Hippocampal formation (tissue), 2 donors: ENCODE measurements at regions not wholly inside any gene's neighbourhood (a gene's known extent, or its start where the extent isn't known, plus 50 kb on each side); places are given as distances from the start of the nearest gene placed in this dataset.
"Not testable (repeated sequence)": the region's sequence is repeated elsewhere in the genome, so short reads cannot be mapped to it uniquely, and the experiment has no call there.

Experiments used
- DNase-seq, 2 donors: peaks; one replicate each; lab custom pipeline; 2025; lab: John Stamatoyannopoulos, UW

GRCh38 chr5:87754009-87754757, 341.5 kb upstream of the CCNH start:
- peak in 1 of 2 donors; percentile 53 for DNase-seq

- DNase-seq: no peak
Observed at GRCh38 chr5:87752362-87752761, 339.6 kb upstream of the CCNH start.

GRCh38 chr5:87751824-87752223, 339.1 kb upstream of the CCNH start:
- DNase-seq: peak; percentile 43 to 64

- DNase-seq: no peak
Observed at GRCh38 chr5:87746891-87747377, 334.2 kb upstream of the CCNH start.

- DNase-seq: no peak
Observed at GRCh38 chr5:87746341-87746740, 333.6 kb upstream of the CCNH start.

GRCh38 chr5:87741881-87742280, 329.2 kb upstream of the CCNH start:
- DNase-seq: no peak

- no peak for DNase-seq
Observed at GRCh38 chr5:87735923-87736322, 323.2 kb upstream of the CCNH start.

GRCh38 chr5:87733897-87734296, 321.2 kb upstream of the CCNH start:
- no peak for DNase-seq

- DNase-seq: no peak
Observed at GRCh38 chr5:87732875-87733768, 320.4 kb upstream of the CCNH start.

GRCh38 chr5:87729781-87730180, 317.1 kb upstream of the CCNH start:
- DNase-seq: no peak

- DNase-seq: no peak
Observed at GRCh38 chr5:87722286-87722685, 309.6 kb upstream of the CCNH start.

- DNase-seq: not testable (repeated sequence)
Observed at GRCh38 chr5:87718224-87718925, 305.6 kb upstream of the CCNH start.

GRCh38 chr5:87717761-87718160, 305.0 kb upstream of the CCNH start:
- no peak for DNase-seq

GRCh38 chr5:87705876-87706275, 293.1 kb upstream of the CCNH start:
- no peak for DNase-seq

- DNase-seq: no peak
Observed at GRCh38 chr5:87686975-87687374, 274.2 kb upstream of the CCNH start.

- DNase-seq: no peak
Observed at GRCh38 chr5:87686018-87686417, 273.3 kb upstream of the CCNH start.

GRCh38 chr5:87674235-87674634, 261.5 kb upstream of the CCNH start:
- DNase-seq: no peak

- no peak for DNase-seq
Observed at GRCh38 chr5:87671146-87671545, 258.4 kb upstream of the CCNH start.

- DNase-seq: no peak
Observed at GRCh38 chr5:87665166-87665565, 252.4 kb upstream of the CCNH start.

GRCh38 chr5:87661784-87662566, 249.2 kb upstream of the CCNH start:
- DNase-seq: no peak

- no peak for DNase-seq
Observed at GRCh38 chr5:87653242-87653641, 240.5 kb upstream of the CCNH start.

GRCh38 chr5:87650284-87650683, 237.6 kb upstream of the CCNH start:
- DNase-seq: no peak
